ENCODE measurements at regions not wholly inside any gene's neighbourhood (a gene's known extent, or its start where the extent isn't known, plus 50 kb on each side); places are given as distances from the start of the nearest gene placed in this dataset.

DNA sequence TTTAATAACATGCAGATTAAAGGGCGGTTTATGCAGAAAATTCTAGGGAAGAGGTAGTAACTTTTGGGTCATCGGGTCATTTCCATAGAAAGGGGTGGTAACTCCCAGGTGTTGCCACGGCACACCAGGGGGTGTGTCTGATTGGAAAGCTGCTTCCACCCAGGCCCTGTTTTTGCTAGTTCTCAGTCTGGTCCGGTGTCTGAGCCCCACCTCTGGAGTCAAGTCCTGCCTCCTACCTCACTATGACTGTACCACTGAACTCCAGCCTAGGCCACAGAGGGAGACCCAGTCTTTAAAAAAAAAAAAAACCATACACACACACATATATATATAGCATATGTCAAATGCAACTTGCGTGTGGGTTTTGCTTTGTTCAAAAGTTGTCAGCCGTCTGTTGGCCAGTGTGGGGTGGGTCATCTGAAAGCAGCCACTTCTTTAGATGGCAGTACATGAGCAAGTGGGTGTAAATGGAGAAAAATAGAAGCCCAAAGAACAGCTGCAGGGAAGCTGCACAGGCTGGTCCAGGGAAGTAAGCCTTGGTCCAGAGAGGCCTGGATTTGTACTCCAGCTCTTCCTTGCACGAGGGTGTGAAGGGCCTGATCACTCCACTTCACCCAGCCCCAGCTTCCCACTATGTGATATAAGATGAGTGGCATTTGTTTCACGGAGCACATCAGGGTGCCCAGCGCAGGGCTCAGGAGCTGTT is 110.7 kb upstream of the SPRY4 start:
- no peak for FAIRE-seq
- no peak for DNase-seq (ENCODE audit: insufficient read length, low spot score)
- TF ChIP-seq POLR2AphosphoS5 (IDR thresholded peaks at IDR 0.05; ENCODE audit: low read depth, low read length) (no peak), TAF1 (IDR thresholded peaks at IDR 0.05; ENCODE audit: low read depth, low read length) (no peak), SPI1 (IDR thresholded peaks at IDR 0.05; ENCODE audit: low read depth, low read length) (no peak), PAX5 (IDR thresholded peaks at IDR 0.05; ENCODE audit: insufficient read depth, low read length, severe bottlenecking) (no peak), POLR2A (IDR thresholded peaks at IDR 0.05; ENCODE audit: low read depth, low read length) (no peak), POU2F2 (IDR thresholded peaks at IDR 0.05; ENCODE audit: low read depth, low read length) (no peak)

DNA sequence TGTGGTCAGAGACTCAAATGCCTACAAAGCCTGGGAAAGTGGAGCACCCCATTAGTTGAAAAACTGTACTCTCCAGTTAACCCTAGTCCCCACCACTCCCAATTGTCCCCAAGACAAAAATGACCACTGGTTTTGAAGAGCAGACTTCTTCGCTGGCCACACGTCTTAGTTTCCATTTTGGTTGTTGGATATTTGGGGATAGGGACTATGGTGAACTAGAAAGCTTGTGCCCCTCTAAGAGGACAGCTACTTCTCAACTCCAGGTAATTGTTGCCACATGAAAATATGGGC is 109.4 kb upstream of the SPRY4 start:
- no peak for TF ChIP-seq TAF1 (IDR thresholded peaks at IDR 0.05; ENCODE audit: low read depth, low read length)
- no peak for DNase-seq (ENCODE audit: insufficient read length, low spot score)

DNA sequence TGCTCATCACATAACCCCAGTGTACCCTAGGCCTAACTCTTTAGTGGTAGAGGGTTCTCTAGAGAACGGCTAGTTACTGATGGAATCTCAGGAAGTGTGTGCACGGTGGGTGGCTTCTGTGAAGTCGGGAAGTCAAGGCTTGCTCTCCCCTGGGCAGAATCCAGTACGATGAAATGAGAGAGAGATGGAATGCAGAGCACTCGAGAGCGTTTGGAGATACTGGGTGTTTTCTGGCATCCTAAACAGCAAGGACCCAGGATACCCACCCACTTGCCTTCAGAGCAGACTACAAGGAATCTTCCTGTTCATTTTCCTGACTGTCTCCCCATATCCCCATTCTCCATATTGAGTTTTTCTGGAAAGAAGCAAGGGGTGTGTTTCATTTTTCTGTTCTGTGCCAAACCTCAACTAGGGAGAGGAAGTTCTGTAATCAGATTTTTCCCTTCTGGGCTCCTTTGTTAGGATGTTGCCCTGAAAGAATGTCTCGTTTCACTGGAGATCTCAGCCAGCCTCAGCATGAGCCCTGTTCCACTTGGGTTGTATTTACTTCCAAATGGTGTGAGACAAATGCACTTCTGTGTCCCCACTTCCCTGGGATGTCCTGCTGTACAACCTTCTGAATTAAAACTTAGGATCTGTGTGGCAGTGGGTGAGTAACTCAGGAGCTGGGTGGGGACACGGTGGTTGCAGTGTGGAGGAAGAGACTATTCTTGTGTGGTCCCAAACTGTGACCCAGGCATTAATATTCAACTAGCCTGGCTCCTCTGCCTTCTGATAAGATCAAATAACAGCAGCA is 108.9 kb upstream of the SPRY4 start:
- no peak for FAIRE-seq

More for the DNA sequence above, 109.4 kb upstream of the SPRY4 start:
- no peak for FAIRE-seq

DNA sequence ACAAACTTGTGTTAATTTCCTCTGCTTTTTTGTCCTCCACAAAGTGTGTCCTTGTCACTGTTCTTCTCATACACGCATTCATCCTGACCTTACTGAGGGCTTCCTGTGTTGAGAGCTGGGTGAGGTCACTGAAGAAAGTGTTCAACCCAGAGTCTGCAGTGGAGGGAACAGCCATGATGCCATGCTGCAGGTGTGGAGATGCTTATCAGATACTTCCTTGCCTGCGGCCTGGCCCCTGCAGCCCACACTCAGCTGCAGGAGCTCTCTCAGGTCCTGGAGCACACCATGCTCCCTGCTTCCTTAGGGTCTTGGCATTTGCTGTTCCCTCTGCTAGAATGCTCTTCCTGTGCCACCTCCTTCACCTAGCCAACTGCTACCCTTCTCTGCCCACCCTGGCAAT is 108.1 kb upstream of the SPRY4 start:
- peak; percentile 51 for FAIRE-seq
- no peak for DNase-seq (ENCODE audit: insufficient read length, low spot score)
- TF ChIP-seq TAF1 (IDR thresholded peaks at IDR 0.05; ENCODE audit: low read depth, low read length) (no peak), SPI1 (IDR thresholded peaks at IDR 0.05; ENCODE audit: low read depth, low read length) (no peak), PAX5 (IDR thresholded peaks at IDR 0.05; ENCODE audit: insufficient read depth, low read length, severe bottlenecking) (no peak), POLR2A (IDR thresholded peaks at IDR 0.05; ENCODE audit: low read depth, low read length) (no peak)

More for the DNA sequence above, 108.9 kb upstream of the SPRY4 start:
- no peak for DNase-seq (ENCODE audit: insufficient read length, low spot score)
- TF ChIP-seq PAX5 (IDR thresholded peaks at IDR 0.05; ENCODE audit: insufficient read depth, low read length, severe bottlenecking) (no peak), TAF1 (IDR thresholded peaks at IDR 0.05; ENCODE audit: low read depth, low read length) (no peak), POU2F2 (IDR thresholded peaks at IDR 0.05; ENCODE audit: low read depth, low read length) (no peak), POLR2A (IDR thresholded peaks at IDR 0.05; ENCODE audit: low read depth, low read length) (no peak), POLR2AphosphoS5 (IDR thresholded peaks at IDR 0.05; ENCODE audit: low read depth, low read length) (no peak), SPI1 (IDR thresholded peaks at IDR 0.05; ENCODE audit: low read depth, low read length) (no peak)

DNA sequence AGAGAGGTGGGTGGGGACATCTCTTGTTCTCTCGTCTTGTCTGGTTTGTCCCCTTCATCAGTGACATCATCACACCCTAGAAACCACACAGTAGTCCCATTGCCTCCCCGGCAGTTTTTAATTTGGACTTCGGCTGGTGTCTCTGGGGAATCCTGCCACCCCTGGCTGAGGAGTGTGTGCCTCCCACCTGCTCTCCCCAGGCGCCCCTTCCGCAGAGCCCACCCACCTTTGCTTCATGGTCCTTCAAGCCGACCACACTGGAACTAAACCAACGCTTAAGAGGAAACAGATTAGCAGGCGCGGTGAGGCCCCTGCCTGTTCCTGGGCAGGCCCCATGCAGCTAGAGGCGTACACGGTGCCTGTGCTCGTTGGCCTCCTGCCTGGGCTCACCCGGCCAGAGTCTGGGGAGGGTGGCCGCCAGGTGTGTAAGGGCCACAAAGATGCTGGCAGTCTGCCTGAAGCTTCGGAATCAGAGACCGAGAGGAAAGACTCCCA is 107.6 kb upstream of the SPRY4 start:
- TF ChIP-seq TAF1 (IDR thresholded peaks at IDR 0.05; ENCODE audit: low read depth, low read length) (no peak), SPI1 (IDR thresholded peaks at IDR 0.05; ENCODE audit: low read depth, low read length) (no peak), PAX5 (IDR thresholded peaks at IDR 0.05; ENCODE audit: insufficient read depth, low read length, severe bottlenecking) (no peak), POU2F2 (IDR thresholded peaks at IDR 0.05; ENCODE audit: low read depth, low read length) (no peak), POLR2A (IDR thresholded peaks at IDR 0.05; ENCODE audit: low read depth, low read length) (no peak), POLR2AphosphoS5 (IDR thresholded peaks at IDR 0.05; ENCODE audit: low read depth, low read length) (no peak)
- FAIRE-seq = peak; percentile 55
- no peak for DNase-seq (ENCODE audit: insufficient read length, low spot score)

DNA sequence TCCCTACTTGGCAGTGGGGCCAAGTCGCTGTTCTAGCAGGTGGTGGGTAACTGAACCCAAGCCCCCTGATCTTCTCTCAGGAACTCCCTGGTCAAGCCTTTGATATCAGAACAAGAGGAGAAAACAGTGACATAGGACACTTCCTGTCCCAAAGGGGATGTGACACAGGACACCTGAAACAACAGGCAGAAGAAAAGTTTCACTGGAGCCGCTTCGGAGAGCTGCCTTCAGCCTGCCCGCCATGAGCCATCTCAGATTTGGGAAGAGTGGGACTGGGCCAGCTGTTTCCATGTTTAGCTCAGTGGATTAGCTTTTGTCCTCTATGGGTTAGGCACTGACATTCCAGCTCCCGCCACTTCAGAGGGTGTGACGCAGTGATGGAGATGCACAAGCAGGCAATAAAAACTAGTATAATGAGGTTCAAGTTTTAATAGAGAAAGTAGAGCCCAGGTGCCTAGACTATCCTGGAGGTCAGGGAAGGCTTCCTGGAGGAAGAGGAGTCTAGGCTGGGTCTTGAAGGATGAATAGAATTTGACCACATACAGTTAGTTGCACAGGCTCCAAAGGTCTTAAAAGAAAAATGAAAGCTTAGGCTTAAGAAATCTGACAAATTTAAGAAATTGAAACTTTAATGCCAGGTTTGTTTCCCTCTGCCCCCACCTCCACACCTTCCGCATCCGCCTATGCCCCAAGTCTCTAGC is 104.1 kb upstream of the SPRY4 start:
- TF ChIP-seq POLR2A (IDR thresholded peaks at IDR 0.05; ENCODE audit: low read depth, low read length) = no peak
- no peak for TF ChIP-seq PAX5 (IDR thresholded peaks at IDR 0.05; ENCODE audit: insufficient read depth, low read length, severe bottlenecking)
- no peak for TF ChIP-seq POU2F2 (IDR thresholded peaks at IDR 0.05; ENCODE audit: low read depth, low read length)
- no peak for TF ChIP-seq SPI1 (IDR thresholded peaks at IDR 0.05; ENCODE audit: low read depth, low read length)
- TF ChIP-seq POLR2AphosphoS5 (IDR thresholded peaks at IDR 0.05; ENCODE audit: low read depth, low read length) = no peak
- no peak for TF ChIP-seq TAF1 (IDR thresholded peaks at IDR 0.05; ENCODE audit: low read depth, low read length)
- DNase-seq (ENCODE audit: insufficient read length, low spot score) (no peak), FAIRE-seq (no peak)

DNA sequence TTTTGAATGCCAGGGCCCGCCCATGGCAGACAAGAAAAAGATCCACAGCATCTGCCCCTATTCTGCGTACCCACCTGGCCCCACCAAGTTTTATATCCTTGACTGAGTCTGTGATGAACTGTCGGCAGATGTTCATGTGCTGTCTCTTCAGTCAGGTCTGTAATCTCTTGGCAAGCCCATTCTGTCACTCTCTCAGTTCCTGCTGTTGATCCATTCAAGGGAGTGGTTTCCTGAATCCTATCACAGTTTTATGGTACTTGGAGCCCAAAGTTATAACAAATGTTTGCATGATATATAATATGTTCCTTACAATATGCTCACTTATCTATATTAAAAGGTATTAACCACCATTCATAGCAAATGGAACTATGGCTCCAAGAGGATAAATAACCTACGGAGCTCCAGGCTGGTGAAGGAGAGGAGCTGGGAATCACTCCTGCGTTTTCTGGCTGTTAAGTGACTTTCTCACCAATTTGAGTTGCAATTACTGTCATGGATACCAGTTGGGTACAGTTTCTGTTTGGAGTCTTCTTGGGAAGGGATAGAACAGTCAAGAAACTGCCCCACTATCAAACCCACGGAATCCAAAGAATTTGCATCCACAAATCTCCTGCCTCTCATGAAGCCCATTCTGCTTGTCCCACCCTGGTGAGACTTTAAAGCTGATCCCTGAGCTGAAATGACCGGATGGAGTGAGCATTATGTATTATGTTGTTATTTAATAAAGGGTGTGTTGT is 103.4 kb upstream of the SPRY4 start:
- FAIRE-seq (no peak), DNase-seq (ENCODE audit: insufficient read length, low spot score) (no peak)
- no peak for TF ChIP-seq POU2F2 (IDR thresholded peaks at IDR 0.05; ENCODE audit: low read depth, low read length)
- no peak for TF ChIP-seq PAX5 (IDR thresholded peaks at IDR 0.05; ENCODE audit: insufficient read depth, low read length, severe bottlenecking)
- no peak for TF ChIP-seq SPI1 (IDR thresholded peaks at IDR 0.05; ENCODE audit: low read depth, low read length)
- TF ChIP-seq POLR2A (IDR thresholded peaks at IDR 0.05; ENCODE audit: low read depth, low read length) = no peak
- no peak for TF ChIP-seq POLR2AphosphoS5 (IDR thresholded peaks at IDR 0.05; ENCODE audit: low read depth, low read length)
- TF ChIP-seq TAF1 (IDR thresholded peaks at IDR 0.05; ENCODE audit: low read depth, low read length) = no peak

DNA sequence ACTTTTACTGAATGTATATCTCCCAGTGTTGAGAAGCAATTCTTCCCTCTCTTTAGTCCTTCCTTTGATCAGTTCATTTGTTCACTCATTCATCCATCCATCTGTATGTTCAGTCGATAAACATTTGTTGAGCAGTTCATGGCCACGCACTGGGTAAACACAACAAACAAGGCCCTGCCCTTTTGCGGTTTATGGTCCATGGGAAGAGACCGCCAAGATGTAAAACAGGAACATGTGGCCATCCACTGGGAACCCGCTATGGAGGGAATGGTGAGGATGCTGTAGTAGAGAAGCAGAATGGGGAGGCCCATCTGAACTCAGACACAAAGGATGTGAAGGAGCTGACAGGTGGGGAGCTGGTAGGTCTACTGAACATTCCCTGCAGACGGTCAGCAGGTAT is 102.7 kb upstream of the SPRY4 start:
- TF ChIP-seq PAX5 (IDR thresholded peaks at IDR 0.05; ENCODE audit: insufficient read depth, low read length, severe bottlenecking) = no peak
- no peak for TF ChIP-seq POLR2A (IDR thresholded peaks at IDR 0.05; ENCODE audit: low read depth, low read length)
- TF ChIP-seq TAF1 (IDR thresholded peaks at IDR 0.05; ENCODE audit: low read depth, low read length) = no peak
- no peak for TF ChIP-seq POLR2AphosphoS5 (IDR thresholded peaks at IDR 0.05; ENCODE audit: low read depth, low read length)
- no peak for TF ChIP-seq SPI1 (IDR thresholded peaks at IDR 0.05; ENCODE audit: low read depth, low read length)
- no peak for TF ChIP-seq POU2F2 (IDR thresholded peaks at IDR 0.05; ENCODE audit: low read depth, low read length)

DNA sequence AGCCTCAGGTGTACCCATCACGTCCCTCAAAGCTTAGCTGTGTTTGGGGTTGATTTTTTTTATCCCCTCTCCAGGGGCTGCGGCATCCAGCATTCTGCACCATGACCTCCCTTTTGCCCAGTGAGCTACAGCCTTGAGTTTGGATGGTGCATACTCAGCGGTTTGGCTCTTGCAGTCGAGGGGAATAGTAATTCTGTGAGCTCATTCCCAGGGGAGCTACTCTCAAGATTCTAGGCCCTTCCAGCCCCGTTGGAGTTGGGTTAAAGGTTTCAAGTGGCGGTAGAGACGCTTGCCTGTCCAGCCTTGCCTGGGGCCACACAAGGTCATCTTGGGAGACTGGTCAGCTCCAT is 102.2 kb upstream of the SPRY4 start:
- FAIRE-seq (no peak), DNase-seq (ENCODE audit: insufficient read length, low spot score) (no peak)
- TF ChIP-seq POLR2AphosphoS5 (IDR thresholded peaks at IDR 0.05; ENCODE audit: low read depth, low read length) = no peak
- no peak for TF ChIP-seq POLR2A (IDR thresholded peaks at IDR 0.05; ENCODE audit: low read depth, low read length)
- TF ChIP-seq SPI1 (IDR thresholded peaks at IDR 0.05; ENCODE audit: low read depth, low read length) = no peak
- TF ChIP-seq POU2F2 (IDR thresholded peaks at IDR 0.05; ENCODE audit: low read depth, low read length) = no peak
- TF ChIP-seq PAX5 (IDR thresholded peaks at IDR 0.05; ENCODE audit: insufficient read depth, low read length, severe bottlenecking) = no peak
- TF ChIP-seq TAF1 (IDR thresholded peaks at IDR 0.05; ENCODE audit: low read depth, low read length) = no peak

More for the DNA sequence above, 102.7 kb upstream of the SPRY4 start:
- FAIRE-seq = no peak
- no peak for DNase-seq (ENCODE audit: insufficient read length, low spot score)

Data from GM12891 (cell line).